ACC112 (cell line): ENCODE measurements at regions not wholly inside any gene's neighbourhood (a gene's known extent, or its start where the extent isn't known, plus 50 kb on each side); places are given as distances from the start of the nearest gene placed in this dataset.

Experiments
- H2AFZ ChIP-seq: fragments of 200-600 bp; sonication (generic); one replicate; pipeline ENCODE4 v1.6.0; 2017; ENCODE audit warnings: antibody characterized with exemption, low read length; ENCODE audit not compliant: unreplicated experiment
- H3K27ac ChIP-seq: fragments of 200-600 bp; sonication (generic); 2 replicates; pipeline ENCODE4 v1.5.1; 2014; ENCODE audit warnings: low read depth, mild to moderate bottlenecking, antibody characterized with exemption, low read length, moderate library complexity
- H3K27me3 ChIP-seq: fragments of 200-600 bp; sonication (generic); 2 replicates; pipeline ENCODE4 v1.6.1; 2014; ENCODE audit warnings: mild to moderate bottlenecking, antibody characterized with exemption, low read length, moderate library complexity, mixed read lengths; ENCODE audit not compliant: insufficient read depth
- H3K36me3 ChIP-seq: fragments of 200-600 bp; sonication (generic); 2 replicates; pipeline ENCODE4 v1.6.1; 2016; ENCODE audit warnings: mild to moderate bottlenecking, antibody characterized with exemption, low read length, moderate library complexity, mixed read lengths; ENCODE audit not compliant: insufficient read depth
- H3K4me1 ChIP-seq: fragments of 200-600 bp; sonication (generic); one replicate; pipeline ENCODE4 v1.6.1; 2016; ENCODE audit warnings: low read length, mixed read lengths; ENCODE audit not compliant: insufficient read depth, unreplicated experiment, control insufficient read depth
- H3K4me3 ChIP-seq: fragments of 200-600 bp; sonication (generic); 2 replicates; pipeline ENCODE4 v1.5.1; 2014; ENCODE audit warnings: mild to moderate bottlenecking, low read depth, low read length
- H3K79me2 ChIP-seq: fragments of 200-600 bp; sonication (generic); one replicate; pipeline ENCODE4 v1.6.0; 2016; ENCODE audit warnings: low read length; ENCODE audit not compliant: control insufficient read depth, unreplicated experiment, insufficient read depth

DNA sequence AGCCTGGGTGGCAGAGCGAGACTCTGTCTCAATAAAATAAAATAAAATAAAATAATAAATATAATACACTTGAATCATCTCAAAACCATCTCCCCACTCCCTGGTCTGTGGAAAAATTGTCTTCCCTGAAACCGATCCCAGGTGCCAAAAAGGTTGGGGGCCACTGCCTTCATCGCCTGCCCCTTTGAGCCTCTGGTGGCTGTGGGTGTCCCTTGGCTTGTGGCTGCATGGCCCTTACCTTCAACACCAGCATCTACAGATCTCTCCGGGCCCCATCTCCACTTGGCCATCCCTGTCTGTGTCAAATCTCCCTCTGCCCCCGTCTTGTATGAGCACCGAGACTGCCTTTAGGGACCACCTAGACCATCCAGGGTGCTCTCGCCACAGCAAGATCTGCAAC lies 177.3 kb downstream of the SEC14L1 start:
- Histone ChIP-seq H3K36me3 (no peaks in the 10 kb centered on the region), H3K4me1 (peaks cover 43% of the 10 kb centered on the region), H2AFZ (no peak overlapping the region), H3K27ac (no peak overlapping the region), H3K27me3 (no peaks in the 10 kb centered on the region), H3K79me2 (peaks cover 30% of the 10 kb centered on the region), H3K4me3 (no peak overlapping the region)

DNA sequence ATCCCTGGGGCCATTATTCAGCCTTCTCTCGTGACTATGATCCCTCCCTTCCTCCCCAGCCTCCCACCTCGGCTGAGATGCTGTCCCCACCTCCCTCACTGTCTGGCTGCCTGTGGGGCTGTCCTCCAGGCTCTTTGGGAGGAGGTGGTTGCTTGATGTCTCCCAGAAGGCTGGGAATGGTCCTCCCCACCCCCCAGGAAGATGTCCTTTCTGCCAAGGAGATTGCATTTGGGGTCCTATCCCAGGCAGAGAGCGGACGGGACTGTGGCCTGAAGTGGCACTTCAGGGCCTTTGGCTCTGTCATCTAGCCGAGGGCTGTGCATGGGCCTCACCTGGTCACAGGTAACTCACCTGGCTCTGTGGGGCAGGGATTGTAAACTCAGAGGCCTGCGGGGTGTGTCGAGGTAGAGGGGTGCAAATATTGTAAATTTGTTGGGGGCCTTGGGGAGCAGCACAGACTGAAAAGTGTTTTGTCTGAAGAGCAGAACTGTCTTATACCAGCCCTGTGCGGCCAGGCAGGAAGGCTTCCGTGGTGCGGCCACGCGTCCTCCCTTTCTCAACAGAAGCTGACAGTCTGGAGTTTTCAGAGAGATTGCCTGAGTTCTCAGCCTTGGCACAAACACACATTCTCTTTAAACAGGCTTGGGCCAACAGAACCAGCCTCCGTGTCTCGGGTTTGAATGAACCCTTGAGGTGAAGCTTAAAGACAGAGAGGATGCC lies 177.9 kb downstream of the SEC14L1 start:
- no peaks in the 10 kb centered on the region for H3K36me3 ChIP-seq
- H2AFZ ChIP-seq, result no peak overlapping the region
- peaks cover 31% of the 10 kb centered on the region for H3K79me2 ChIP-seq
- H3K4me3 ChIP-seq, result peak overlapping the region; percentile 98
- H3K27ac ChIP-seq, result peak overlapping the region; percentile 100
- no peaks in the 10 kb centered on the region for H3K27me3 ChIP-seq
- peaks cover 41% of the 10 kb centered on the region for H3K4me1 ChIP-seq

DNA sequence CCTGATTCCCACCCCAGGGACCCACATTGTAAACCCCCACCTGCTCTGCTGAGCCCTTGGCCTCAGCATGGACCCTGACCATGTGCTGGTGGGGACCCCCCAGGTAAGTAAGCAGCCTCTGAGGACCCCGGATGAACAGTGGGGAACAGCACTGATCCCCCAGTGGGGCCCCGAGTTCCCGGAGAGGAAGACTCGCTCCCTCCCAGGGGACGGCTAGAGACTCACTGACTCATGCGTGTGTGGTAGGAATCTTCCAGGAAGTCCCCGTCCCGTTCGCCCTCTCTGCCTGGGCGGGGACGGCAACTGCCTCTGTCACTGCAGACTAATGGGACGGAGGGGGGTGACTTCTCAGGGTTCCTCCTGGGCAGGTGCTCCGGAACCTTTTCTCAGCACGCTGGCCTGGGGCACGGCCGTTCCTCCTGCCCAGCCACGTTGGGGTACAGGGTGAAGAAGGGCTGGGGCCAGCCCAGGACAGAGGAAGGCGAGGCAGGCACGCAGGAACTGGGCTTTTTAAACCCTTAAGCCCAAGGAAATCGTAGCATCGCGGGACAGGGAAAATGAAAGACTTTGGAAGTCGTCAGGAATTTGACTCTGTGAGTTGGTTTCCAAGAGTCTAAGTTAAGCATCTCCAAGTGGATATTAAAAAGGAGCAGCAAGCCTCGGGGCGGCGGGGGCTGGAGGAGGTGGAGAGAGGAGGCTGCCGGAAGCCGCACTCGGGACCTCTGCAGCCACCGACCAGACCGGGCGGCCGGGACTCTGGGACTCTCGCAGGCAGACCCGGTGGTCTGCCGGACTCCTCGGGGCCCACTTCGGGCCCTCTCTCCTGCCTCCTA lies 178.7 kb downstream of the SEC14L1 start:
- H3K36me3 ChIP-seq, result no peaks in the 10 kb centered on the region
- no peaks in the 10 kb centered on the region for H3K27me3 ChIP-seq
- peaks cover 39% of the 10 kb centered on the region for H3K79me2 ChIP-seq
- H3K4me3 ChIP-seq, result peak overlapping the region; percentile 98
- no peak overlapping the region for H2AFZ ChIP-seq
- peaks cover 48% of the 10 kb centered on the region for H3K4me1 ChIP-seq
- peak overlapping the region; percentile 100 for H3K27ac ChIP-seq

DNA sequence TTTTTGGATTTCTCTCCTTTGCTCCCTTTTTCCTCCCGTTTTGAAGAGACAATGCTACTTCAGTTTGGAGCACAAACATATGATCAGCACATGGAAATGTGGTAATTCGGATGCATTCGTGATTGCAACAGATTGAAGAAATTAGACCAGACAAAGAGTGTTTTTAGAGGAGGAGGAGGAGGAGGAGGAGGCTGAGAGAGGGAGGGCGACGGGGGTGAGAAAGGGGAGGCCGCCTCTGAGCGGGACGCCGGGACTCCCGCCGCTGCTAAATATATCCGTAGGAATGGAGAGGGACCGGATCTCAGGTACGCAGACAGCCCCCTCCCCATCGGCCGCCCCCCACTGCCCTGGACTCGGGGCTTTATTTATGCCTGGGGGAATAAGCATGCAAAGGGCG lies 179.3 kb downstream of the SEC14L1 start:
- Histone ChIP-seq H3K27me3 (no peaks in the 10 kb centered on the region), H3K36me3 (no peaks in the 10 kb centered on the region), H2AFZ (no peak overlapping the region), H3K79me2 (peaks cover 40% of the 10 kb centered on the region), H3K27ac (peak overlapping the region; percentile 100), H3K4me1 (peaks cover 51% of the 10 kb centered on the region), H3K4me3 (peak overlapping the region; percentile 98)

DNA sequence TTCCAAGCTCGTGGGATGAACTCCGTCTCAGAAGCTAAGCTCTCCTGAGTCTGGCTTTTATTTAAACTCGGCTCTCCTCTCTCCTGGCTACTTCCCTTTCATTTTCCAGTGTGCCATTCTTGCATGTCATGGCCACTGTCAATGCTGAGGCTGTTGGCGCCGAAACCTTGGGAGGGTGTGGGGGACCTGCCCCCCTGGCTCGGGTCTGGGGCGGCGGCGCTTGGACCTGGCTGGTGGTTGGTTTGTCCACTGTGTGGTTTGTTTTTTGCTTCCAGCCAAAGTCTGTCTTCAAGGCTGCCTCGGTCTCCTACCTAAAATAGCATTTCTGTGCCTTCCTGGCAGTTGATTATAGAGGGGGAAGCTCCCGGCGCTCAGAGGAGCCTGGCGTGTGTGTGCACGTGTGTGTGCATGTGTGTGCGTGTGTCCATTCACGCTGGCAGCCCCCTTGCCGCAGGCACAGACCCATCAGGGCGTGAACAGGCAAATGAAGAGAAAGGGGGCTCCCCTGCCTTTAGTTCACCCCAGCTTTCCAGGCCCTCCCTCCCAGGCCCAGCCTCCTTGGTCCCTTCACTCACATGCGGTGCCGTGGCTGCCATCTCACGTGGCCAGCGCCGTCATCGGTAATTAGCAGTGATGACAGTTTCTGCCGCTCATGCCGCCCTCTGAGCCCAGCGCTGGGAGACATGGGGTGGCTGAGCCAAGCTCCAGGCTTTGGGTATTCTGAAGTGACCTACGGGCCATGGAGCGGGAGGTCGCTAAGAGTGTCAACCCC lies 179.9 kb downstream of the SEC14L1 start:
- Histone ChIP-seq H3K36me3 (no peaks in the 10 kb centered on the region), H2AFZ (no peak overlapping the region), H3K79me2 (peaks cover 43% of the 10 kb centered on the region), H3K4me3 (peak overlapping the region; percentile 98), H3K27ac (peak overlapping the region; percentile 100), H3K27me3 (no peaks in the 10 kb centered on the region), H3K4me1 (peaks cover 53% of the 10 kb centered on the region)

DNA sequence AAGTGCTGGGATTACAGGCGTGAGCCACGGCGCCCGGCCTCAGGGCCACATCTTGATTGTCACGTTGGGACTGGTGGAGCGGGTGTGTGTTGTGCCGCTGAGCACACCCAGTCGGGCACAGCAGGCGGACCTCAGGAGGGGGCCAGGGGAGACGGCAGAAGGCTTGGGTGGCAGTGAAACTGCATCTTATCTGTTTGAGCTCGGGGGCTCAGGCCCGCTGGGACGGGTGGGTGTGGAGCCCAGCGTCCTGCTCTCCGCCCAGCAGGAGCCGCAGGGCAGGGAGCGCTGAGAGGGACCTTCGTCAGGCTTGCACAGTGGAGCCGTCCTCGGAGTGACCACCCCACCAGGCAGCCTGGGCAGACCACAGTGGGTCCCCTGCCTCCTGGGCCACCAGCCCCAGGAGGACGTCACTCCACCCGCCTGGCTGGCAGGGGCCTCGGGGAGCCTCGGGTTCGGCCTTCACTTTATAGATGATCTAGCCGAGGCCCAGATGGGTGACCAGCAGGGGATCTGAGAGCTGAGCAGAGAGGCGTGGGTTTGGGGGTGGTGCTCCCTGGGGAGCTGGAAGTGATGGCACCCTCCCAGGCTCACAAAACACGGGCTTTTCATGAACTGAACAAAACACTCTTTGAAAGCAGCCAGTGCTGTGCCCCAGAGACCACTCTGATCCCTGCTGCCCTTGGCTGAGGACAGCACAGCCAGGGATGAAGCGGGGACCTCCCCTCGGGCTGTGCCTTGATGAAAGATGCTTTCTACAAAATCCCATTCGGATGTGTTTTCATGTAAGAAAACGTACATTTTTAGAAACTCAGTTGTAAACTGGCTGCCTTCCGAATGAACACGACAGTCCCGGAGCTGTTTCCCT lies 181.1 kb downstream of the SEC14L1 start:
- Histone ChIP-seq H3K4me1 (peaks cover 54% of the 10 kb centered on the region), H3K4me3 (peak overlapping the region; percentile 98), H3K79me2 (peaks cover 55% of the 10 kb centered on the region)

DNA sequence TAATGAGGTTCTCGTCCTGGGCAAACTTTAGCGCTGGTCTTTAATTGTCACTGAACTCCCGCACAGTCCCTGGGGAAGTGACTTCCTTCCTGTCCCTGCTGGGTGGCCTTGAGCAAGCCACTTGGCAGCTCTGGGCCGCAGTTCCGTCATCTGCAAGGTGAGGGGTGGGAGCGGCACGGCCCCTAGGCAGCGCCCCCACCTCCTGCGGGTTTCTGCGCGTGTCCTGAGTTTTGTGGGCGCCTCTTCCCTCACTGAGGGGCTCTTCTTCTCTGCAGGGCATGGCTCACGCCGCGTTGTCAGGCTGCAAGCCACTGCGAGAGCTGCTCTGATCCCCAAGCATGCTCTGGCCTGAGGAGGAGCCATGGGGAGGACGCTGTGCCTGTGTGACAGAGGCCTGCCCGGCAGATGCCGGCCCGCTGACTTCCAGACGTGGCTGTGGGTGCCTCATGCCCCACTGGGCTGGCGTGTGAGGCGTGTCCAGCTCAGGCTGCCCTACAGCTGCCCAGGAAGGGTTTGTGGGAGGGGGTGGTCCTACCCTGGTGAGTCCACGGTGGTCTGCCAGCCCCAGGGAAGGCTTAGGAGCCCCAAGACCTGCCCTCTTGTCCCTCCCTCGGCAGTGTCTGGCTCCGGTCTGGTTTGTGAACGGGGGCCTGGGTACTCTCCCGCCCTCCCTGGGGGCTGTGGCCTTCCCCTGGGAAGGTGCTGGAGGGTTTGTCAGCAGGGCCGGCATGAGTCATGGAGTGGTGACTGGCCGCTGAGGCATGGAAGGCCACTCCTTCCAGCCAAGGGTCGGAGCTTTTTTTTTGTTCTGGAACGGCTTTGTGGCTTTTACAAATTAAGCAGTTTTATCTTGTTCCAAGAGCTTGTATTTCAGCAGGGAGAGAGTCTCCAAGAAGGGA lies 182.0 kb downstream of the SEC14L1 start:
- Histone ChIP-seq H3K4me1 (peaks cover 59% of the 10 kb centered on the region), H3K27ac (peak overlapping the region; percentile 100), H3K36me3 (peaks cover 3% of the 10 kb centered on the region; the same call in 1 of the 2 replicates), H2AFZ (no peak overlapping the region), H3K27me3 (no peaks in the 10 kb centered on the region), H3K79me2 (peaks cover 64% of the 10 kb centered on the region), H3K4me3 (peak overlapping the region; percentile 98)

More for the DNA sequence above, 181.1 kb downstream of the SEC14L1 start:
- Histone ChIP-seq H3K27me3 (no peaks in the 10 kb centered on the region), H3K27ac (peak overlapping the region; percentile 100), H3K36me3 (peaks cover 3% of the 10 kb centered on the region; the same call in 1 of the 2 replicates), H2AFZ (no peak overlapping the region)

DNA sequence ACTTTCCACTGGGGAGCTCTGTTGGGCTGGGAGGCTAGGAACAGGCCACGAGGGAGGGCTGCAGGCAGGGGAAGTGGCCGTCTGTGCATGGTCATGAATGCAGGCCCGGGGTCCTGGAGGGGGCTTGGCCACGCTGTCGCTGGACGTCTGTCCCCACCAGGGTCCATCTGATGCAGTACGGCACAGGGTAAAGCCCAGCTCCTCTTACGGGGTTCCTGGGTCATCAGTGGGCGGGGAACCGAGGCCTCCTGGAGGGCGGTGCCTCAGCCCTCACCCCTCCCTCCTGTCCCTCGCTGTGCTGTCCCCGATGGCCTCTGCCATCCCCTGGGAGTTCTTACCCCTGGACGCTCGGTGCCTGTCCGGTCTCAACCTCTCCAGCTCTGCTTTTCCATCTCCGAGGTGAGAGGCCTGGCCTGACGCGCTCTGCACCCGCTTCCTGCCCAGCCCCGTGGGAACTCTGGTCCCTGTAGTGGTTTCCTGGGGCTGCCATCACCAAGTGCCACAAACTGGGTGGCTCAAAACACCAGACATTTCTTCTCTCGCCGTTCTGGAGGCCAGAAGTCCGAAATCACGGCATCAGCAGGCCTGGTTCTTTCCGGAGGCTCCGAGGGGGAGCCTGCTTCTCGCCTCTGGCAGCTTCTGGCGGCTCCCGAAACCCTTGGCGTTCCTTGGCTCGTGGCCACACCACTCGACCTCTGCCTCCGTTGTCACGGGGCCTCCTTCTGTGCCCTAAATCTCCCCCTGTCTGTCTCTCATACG lies 182.8 kb downstream of the SEC14L1 start:
- Histone ChIP-seq H3K4me1 (peaks cover 54% of the 10 kb centered on the region), H2AFZ (no peak overlapping the region), H3K79me2 (peaks cover 72% of the 10 kb centered on the region)

DNA sequence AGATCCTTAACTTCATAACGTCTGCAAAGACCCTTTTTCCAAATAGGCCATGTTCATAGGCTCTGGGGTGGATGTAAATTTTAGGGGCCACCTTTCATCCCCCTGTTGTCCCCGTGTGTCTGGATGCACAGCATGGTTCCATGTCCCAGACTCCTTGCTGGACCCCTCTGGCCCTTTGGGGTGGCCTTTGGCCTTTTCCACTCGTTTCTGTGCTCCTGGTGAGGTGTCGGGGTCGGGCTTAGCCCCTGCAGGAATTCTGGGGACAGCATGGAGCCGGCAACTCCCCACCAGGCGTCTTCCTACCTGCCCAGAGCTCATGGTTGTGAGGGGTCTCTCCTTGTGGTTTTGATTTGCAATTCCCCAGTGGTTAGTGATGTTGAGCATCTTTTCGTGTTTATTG lies 183.5 kb downstream of the SEC14L1 start:
- Histone ChIP-seq H3K27ac (peak overlapping the region; percentile 100), H3K27me3 (no peaks in the 10 kb centered on the region), H3K36me3 (peaks cover 3% of the 10 kb centered on the region; the same call in 1 of the 2 replicates), H2AFZ (no peak overlapping the region), H3K4me3 (peak overlapping the region; percentile 98), H3K4me1 (peaks cover 48% of the 10 kb centered on the region), H3K79me2 (peaks cover 78% of the 10 kb centered on the region)

More for the DNA sequence above, 182.8 kb downstream of the SEC14L1 start:
- no peaks in the 10 kb centered on the region for H3K27me3 ChIP-seq
- peak overlapping the region; percentile 100 for H3K27ac ChIP-seq
- H3K36me3 ChIP-seq, result peaks cover 3% of the 10 kb centered on the region; the same call in 1 of the 2 replicates
- H3K4me3 ChIP-seq, result peak overlapping the region; percentile 98
